GM19023 (cell line): ENCODE measurements at regions not wholly inside any gene's neighbourhood (a gene's known extent, or its start where the extent isn't known, plus 50 kb on each side); places are given as distances from the start of the nearest gene placed in this dataset.

Experiments used
- ATAC-seq: cut with Tn5 transposase; IDR thresholded peaks from one replicate; pipeline ENCODE4 v1.9.1; 2021; ENCODE audit warnings: mild to moderate bottlenecking, moderate library complexity; ENCODE audit not compliant: unreplicated experiment

- no peak for ATAC-seq
These were observed 79.1 kb upstream of the SDK2 start for GRCh38 chr17:73723317-73723716.

- no peak for ATAC-seq
These were observed 80.1 kb upstream of the SDK2 start for GRCh38 chr17:73724341-73724740.

GRCh38 chr17:73724990-73725389, 80.7 kb upstream of the SDK2 start:
- no peak for ATAC-seq

- no peak for ATAC-seq
These were observed 81.7 kb upstream of the SDK2 start for GRCh38 chr17:73725794-73726515.

GRCh38 chr17:73727941-73728340, 83.7 kb upstream of the SDK2 start:
- ATAC-seq: no peak

GRCh38 chr17:73729101-73729500, 84.9 kb upstream of the SDK2 start:
- no peak for ATAC-seq

- no peak for ATAC-seq
These were observed 87.5 kb upstream of the SDK2 start for GRCh38 chr17:73731733-73732132.

GRCh38 chr17:73733517-73733916, 89.3 kb upstream of the SDK2 start:
- no peak for ATAC-seq

GRCh38 chr17:73735245-73735644, 91.0 kb upstream of the SDK2 start:
- no peak for ATAC-seq

GRCh38 chr17:73738751-73739575, 94.7 kb upstream of the SDK2 start:
- no peak for ATAC-seq

- no peak for ATAC-seq
These were observed 96.1 kb upstream of the SDK2 start for GRCh38 chr17:73740370-73740769.

GRCh38 chr17:73742948-73743381, 98.7 kb upstream of the SDK2 start:
- no peak for ATAC-seq

GRCh38 chr17:73743518-73744201, 99.4 kb upstream of the SDK2 start:
- ATAC-seq: no peak

GRCh38 chr17:73744411-73744810, 100.2 kb upstream of the SDK2 start:
- ATAC-seq: no peak

- no peak for ATAC-seq
These were observed 102.2 kb upstream of the SDK2 start for GRCh38 chr17:73746314-73747073.

GRCh38 chr17:73747221-73748002, 103.2 kb upstream of the SDK2 start:
- ATAC-seq: no peak

GRCh38 chr17:73748508-73748907, 104.3 kb upstream of the SDK2 start:
- ATAC-seq: no peak

- ATAC-seq: no peak
These were observed 105.1 kb upstream of the SDK2 start for GRCh38 chr17:73749337-73749823.

- no peak for ATAC-seq
These were observed 105.8 kb upstream of the SDK2 start for GRCh38 chr17:73749928-73750605.
